NOMO-1 (cell line): ENCODE measurements at regions not wholly inside any gene's neighbourhood (a gene's known extent, or its start where the extent isn't known, plus 50 kb on each side); places are given as distances from the start of the nearest gene placed in this dataset.
"Not testable (repeated sequence)": the region's sequence is repeated elsewhere in the genome, so short reads cannot be mapped to it uniquely, and the experiment has no call there.

Source experiments
- DNase-seq, 2 experiments: peaks; one replicate each; lab custom pipeline; 2025; ENCODE audit not compliant: unreplicated experiment in 2 of 2; lab: John Stamatoyannopoulos, UW

GRCh38 chr17:5942687-5943086, 127.5 kb upstream of the WSCD1 start:
- no peak for DNase-seq

- DNase-seq = no peak
Observed at GRCh38 chr17:5943232-5943631, 126.9 kb upstream of the WSCD1 start.

DNA sequence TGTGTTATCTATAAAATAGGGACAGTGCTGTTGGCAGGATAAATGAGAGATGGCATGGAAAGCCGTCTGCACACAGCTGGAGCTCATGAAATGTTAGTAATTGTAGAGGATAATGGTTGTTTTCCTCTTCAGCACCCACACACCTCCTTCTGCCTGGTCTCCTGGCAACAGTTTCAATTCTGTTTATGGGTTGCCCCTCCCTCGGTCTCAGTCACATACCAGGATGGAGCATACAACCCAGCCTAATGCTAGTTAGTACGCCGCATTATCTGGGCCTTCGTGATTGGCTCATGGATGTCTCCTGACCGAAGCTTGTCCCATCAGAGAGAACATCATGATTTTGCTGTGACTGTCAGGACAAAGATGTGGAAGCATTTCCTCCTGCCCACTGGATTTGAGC, 126.2 kb upstream of the WSCD1 start:
- DNase-seq = no peak

GRCh38 chr17:5947701-5948180, 122.4 kb upstream of the WSCD1 start:
- DNase-seq = no peak

DNA sequence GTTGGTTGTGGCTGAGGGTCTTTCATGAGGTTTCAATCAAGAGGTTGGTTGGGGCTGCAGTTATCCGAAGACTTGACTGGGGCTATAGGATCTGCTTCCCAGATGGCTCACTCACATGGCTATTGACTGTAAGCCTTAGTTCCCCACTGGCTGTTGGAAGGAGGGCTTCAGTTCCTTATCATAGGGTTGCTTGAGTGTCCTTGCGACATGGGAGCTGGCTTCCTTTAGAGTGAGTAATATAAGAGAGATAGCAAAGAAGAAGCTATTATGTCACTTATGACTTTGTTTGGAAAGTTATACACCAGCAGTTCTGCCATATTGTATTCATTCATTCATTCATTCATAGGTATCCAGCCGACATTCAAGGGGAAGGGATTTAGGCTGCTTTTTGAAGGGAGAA, 121.4 kb upstream of the WSCD1 start:
- DNase-seq = no peak

DNA sequence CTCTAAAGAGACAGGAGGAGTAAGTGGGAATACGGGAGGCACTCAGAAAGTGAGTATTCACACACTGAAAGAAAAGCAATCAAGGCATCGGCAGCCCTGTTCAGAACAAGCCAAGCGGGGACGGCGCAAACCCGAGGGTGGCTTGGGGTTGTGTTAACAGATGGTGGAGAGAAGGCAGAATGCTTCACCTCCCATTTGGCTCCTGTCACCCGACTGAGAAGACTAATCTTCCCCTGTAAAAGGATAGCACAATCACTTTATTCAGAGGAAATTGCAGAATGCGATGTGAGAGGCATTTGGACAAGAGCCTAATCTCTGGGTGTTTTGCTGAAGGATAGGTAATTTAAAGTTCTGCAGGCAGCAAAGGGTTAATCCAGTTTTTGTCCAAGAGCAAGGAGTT, 119.3 kb upstream of the WSCD1 start:
- no peak for DNase-seq

DNA sequence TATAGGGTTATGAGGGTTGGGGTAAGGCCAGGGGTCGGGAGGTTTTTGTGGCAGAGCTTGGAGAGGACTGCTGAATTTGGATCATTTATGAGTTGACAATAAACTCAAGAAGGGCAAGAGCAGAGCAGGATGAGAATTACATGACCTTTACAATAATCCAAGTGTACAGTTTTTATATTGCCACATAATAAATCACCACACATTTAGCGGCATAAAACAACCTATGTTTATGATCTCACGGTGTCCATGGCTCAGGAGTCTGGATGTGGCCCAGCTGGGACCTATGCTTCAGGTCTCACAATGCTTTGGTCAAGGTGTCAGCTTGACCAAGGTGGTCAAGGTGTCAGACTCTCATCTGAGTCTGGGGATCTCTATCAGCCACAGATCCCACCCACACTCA, 118.3 kb upstream of the WSCD1 start:
- no peak for DNase-seq

DNA sequence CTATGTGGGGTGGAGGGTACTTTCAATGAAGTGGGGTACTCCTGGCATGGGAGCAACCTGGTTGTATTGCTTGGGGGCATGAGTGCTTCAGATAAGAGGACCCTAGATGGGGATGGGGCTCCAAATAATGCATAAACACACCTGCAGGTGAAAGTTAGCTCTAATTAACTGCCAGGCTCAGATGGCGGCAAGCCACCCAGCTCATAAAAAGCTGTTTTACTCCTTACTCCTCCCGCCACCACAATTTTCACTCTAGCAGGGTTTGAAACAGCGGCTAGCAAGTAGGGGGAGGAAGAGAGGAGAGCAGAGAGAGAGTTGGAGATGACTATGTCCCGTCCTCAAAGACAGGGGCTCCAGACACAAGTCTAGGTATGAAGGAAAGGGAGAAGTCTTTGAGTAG, 117.7 kb upstream of the WSCD1 start:
- no peak for DNase-seq

DNA sequence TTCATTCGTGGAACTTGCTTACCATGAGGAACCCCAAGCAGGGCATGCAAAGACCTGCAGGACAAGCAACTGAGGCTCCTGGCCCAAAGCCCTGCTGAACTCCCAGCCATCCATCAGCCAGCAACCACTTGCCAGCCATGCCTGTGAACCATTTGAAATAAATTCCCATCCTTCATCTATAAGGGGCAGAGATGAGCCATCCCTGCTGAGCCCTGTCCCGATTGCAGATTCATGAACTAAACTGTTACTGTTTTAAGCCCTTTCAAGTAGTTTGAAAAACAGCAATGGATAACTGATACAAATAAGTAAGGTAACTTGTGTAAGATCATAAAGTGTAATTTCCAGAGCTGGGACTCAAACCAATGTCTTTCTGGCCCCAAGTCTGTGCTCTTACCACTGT, 114.4 kb upstream of the WSCD1 start:
- no peak for DNase-seq

DNA sequence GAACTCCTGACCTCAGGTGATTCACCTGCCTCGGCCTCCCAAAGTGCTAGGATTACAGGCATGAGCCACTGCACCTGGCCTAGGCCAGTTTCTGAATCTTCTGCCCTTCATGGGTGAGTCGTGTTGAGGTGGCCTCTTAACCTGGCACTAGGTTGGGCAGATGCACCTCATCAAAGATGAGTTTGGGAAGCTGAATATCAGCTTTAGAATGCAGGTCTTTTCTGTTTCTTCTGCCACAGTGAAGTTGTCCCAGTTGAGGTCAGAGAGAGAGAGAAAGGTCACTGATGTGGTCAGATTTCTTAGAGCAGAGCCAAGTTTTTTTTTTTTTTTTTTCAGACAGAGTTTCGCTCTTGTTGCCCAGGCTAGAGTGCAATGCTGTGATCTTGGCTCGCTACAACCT, 111.3 kb upstream of the WSCD1 start:
- DNase-seq = no peak

DNA sequence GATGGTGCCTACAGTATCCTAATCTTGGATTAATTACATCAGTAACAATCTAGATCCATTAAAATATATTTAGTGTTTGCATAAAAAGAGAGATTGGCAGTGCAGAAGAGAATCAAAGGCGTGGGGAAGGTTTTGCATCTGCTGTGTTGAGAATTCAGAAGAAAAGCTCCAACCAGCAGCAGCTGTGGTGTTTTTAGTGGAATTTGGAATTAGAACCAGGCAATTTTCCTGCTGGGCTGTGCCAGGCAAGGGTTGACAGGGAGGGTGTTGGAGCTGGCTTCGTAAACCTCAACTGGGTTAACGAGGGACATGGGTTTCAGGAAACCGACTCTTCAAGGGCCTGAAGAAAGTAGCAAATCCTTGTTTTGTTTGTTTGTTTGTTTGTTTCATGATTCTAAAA, 107.8 kb upstream of the WSCD1 start:
- no peak for DNase-seq

DNA sequence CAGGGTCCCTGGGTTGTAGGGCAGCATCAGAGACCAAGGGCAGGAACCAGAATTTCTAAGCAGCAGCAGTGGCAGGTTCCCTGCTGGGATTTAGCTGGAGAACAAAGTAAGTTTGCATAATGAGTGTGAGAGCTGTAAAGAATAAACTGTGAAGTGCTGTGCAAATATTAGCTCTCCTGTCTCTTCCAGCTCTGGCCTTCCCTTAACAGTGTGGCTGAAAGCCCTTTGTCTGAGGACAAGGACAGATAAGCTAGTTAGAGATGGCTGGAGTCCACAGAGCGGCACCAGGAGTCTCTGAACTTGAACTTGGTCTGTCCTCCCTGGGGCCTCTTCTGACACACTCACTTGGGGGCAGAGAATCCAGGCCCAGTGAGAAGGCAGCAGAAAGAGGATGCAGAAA, 98.2 kb upstream of the WSCD1 start:
- DNase-seq = no peak

- no peak for DNase-seq
Observed at GRCh38 chr17:5973410-5973809, 96.8 kb upstream of the WSCD1 start.

DNA sequence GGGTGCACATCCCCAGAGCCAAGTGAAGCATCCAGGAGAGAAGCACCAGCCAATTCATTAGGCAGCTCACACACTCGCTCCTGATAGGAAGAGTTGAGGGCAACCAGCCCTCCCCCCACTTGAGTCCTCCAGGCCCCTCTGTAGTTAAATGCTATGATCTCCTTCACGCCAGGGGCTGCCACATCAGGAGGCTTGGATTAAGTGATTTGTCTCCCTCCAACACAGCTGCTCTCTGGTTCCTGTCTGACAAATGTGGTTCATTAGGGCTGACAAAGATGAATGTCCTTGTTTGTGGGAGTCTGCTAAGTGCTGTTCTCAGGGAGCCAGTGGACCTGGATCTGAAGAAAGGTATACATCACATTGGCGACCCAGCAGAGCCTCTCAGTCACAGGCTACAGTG, 94.5 kb upstream of the WSCD1 start:
- no peak for DNase-seq

GRCh38 chr17:5976251-5976650, 93.9 kb upstream of the WSCD1 start:
- DNase-seq = no peak

GRCh38 chr17:5978496-5978895, 91.7 kb upstream of the WSCD1 start:
- no peak for DNase-seq

DNA sequence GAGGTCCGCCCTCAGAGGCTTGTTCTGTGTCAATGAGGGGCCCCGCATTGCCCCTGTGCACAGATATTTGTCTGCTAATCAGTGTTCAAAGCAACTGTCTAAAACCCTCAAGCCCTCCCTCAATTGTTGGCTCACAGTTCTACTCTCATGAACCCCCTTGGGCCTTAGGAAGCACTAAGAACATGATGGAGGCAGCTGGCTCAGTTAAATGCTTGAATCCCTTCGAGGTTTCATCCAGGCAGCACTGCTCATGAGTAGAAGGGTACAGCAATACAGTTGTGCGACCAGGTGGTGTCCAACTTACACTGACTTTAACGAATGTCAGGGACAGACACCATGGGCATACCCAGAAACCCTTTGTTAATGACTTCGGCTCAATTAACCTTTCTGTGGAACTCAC, 89.2 kb upstream of the WSCD1 start:
- no peak for DNase-seq

DNA sequence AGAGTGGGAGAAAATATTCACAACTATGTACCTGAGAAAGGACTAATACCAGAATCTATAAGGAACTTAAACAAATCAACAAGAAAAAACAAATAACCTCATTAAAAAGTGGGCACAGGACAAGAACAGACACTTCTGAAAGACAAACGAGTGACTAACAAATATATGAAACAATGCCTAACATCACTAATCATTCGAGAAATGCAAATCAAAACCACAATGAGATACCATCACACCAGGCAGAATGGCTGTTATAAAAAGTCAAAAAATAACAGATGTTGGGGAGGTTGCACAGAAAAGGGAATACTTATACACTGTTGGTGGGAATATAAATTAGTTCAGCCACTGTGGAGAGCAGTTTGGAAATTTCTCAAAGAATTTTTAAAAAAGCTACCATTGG, 83.5 kb upstream of the WSCD1 start:
- DNase-seq = no peak

DNA sequence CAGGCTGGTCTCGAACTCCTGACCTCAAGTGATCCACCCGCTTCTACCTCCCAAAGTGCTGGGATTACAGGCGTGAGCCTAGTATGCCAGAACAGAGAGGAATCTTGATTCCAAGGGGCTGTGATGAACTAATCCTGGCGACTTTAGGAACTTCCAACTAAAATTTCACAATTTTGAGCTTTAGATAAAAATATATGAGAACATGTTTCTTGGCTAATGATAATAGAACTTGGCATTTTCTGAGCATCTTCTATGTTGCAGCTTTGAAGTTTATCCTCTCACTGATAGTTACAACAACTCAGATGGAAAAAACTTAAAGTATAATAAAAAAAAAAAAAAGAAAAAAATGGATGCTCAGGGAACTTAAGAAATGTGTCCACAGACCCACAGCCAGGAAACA, 69.8 kb upstream of the WSCD1 start:
- DNase-seq = no peak

DNA sequence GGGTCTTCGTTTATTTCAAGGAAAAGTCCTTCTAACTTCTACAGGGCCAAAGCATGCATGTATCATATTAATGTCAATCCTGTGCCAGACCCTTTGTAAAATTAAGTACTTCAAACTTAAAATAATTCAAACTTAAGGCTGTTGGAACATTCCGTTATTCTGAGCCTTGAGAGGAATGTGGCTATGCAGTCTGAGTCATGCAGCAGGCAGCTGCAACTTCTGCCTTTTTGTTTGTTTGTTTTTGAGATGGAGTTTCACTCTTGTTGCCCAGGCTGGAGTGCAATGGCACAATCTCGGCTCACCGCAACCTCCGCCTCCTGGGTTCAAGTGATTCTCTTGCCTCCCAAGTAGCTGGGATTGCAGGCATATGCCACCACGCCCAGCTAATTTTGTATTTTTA, 67.0 kb upstream of the WSCD1 start:
- not testable (repeated sequence) for DNase-seq

DNA sequence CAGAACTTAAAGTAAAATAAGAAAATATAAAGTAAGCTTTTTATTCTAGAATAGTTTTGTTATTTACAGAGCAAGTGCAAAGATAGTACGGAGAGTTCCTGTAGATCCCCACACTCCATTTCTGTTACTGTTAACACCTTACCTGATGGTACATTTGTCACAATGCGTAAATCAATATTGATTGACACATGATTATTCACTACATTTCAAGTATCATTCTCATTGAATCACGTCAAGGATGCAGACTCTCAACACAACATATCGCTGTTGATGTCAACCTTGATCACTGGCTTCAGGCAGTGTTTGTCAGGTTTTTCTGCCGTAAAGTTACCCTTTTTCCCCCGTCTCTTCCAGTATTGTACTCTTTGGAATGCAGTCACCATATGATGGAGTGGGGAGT, 64.2 kb upstream of the WSCD1 start:
- no peak for DNase-seq

DNA sequence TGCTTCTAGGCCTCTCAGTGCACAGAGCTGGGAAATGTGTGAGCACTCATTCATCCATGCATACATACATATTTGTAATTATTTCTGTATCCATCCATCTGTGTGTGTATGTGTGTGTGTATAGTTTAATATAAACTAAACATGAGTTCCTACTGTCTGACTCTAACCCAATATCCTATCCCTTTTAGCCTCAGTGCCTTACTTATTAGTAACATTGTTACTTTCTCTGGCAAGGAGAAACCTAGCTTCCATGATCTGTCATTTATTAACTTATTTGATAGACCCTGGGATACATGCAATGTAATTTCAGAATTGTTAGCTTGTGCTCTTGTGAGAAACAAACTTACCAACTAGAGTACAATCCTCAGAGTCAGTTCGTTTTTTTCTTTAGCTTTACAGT, 59.0 kb upstream of the WSCD1 start:
- no peak for DNase-seq

DNA sequence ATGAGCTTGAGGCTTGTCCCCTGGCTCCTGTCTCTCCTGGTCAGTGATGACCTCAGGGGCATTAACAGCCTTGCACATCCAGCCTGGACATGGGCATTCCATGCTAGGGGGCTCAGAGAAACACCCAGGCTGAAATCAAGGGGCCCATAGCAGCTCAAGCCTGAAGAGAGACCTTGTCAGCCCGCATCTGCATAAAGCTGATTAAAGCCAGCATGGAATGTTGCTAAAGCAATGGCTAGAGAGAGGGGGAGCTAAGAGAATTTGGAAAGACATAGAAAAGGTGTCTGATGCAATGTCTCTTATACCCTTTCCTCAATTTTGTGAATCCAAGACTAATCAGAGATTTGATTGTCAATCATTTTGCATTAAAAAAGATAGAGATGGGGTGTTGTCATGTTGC, 51.4 kb upstream of the WSCD1 start:
- DNase-seq = no peak

- DNase-seq = no peak
Observed at GRCh38 chr17:6019959-6020358, 50.2 kb upstream of the WSCD1 start.
